ENCODE measurements at regions not wholly inside any gene's neighbourhood (a gene's known extent, or its start where the extent isn't known, plus 50 kb on each side); places are given as distances from the start of the nearest gene placed in this dataset.

GRCh38 chr18:78697446-78697845, 282.2 kb upstream of the SALL3 start:
- H3K36me3 ChIP-seq: no peaks in the 10 kb centered on the region
- WGBS, 4 donors: 85 to 91% (median 87%) methylated on average over 10 of the region's 10 CpGs
- H3K27ac ChIP-seq: no peak overlapping the region
- TF ChIP-seq POLR2A (IDR thresholded peaks at IDR 0.05): no peak
- TF ChIP-seq CTCF (IDR thresholded peaks at IDR 0.05): no peak
- H3K27me3 ChIP-seq: peaks cover 0 to 22% (median 0%) of the 10 kb centered on the region in 9 donors
- intact Hi-C loops (cut with DNase I): no loop called here
- DNase-seq (no peak), ATAC-seq (no peak)
- no peaks in the 10 kb centered on the region for H3K4me1 ChIP-seq
- no peak overlapping the region for H3K4me3 ChIP-seq
- no peaks in the 10 kb centered on the region for H3K9me3 ChIP-seq

GRCh38 chr18:78698914-78699313, 280.7 kb upstream of the SALL3 start:
- WGBS, 4 donors: 81 to 85% (median 83%) methylated on average over 5 of the region's 5 CpGs
- Histone ChIP-seq H3K9me3 (no peaks in the 10 kb centered on the region), H3K4me3 (no peak overlapping the region), H3K36me3 (no peaks in the 10 kb centered on the region), H3K4me1 (no peaks in the 10 kb centered on the region), H3K27me3 (peaks cover 0 to 18% (median 0%) of the 10 kb centered on the region in 9 donors), H3K27ac (no peak overlapping the region)
- DNase-seq (no peak), ATAC-seq (no peak)
- TF ChIP-seq POLR2A (IDR thresholded peaks at IDR 0.05): no peak
- no peak for TF ChIP-seq CTCF (IDR thresholded peaks at IDR 0.05)
- intact Hi-C loops (cut with DNase I): no loop called here

- intact Hi-C loops (cut with DNase I): no loop called here
- DNase-seq (no peak), ATAC-seq (no peak)
- Histone ChIP-seq H3K4me1 (no peaks in the 10 kb centered on the region), H3K9me3 (no peaks in the 10 kb centered on the region), H3K27me3 (peaks cover 0 to 14% (median 0%) of the 10 kb centered on the region in 9 donors), H3K27ac (no peak overlapping the region), H3K36me3 (no peaks in the 10 kb centered on the region), H3K4me3 (no peak overlapping the region)
- WGBS, 4 donors: 86 to 91% (median 88%) methylated on average over 11 to 12 of the region's 12 CpGs
- TF ChIP-seq POLR2A (IDR thresholded peaks at IDR 0.05) (no peak), CTCF (IDR thresholded peaks at IDR 0.05) (no peak)
Measured at GRCh38 chr18:78699499-78699898, 280.1 kb upstream of the SALL3 start.

- no peaks in the 10 kb centered on the region for H3K9me3 ChIP-seq
- H3K4me3 ChIP-seq: no peak overlapping the region
- intact Hi-C loops (cut with DNase I): no loop called here
- no peak overlapping the region for H3K27ac ChIP-seq
- 60 to 70% (median 64%) methylated on average over 13 of the region's 13 CpGs for WGBS, 4 donors
- TF ChIP-seq POLR2A (IDR thresholded peaks at IDR 0.05): no peak
- no peak for TF ChIP-seq CTCF (IDR thresholded peaks at IDR 0.05)
- ATAC-seq (no peak), DNase-seq (no peak)
- no peaks in the 10 kb centered on the region for H3K36me3 ChIP-seq
- H3K27me3 ChIP-seq: peaks cover 0 to 18% (median 0%) of the 10 kb centered on the region in 9 donors
- H3K4me1 ChIP-seq: no peaks in the 10 kb centered on the region
Measured at GRCh38 chr18:78701771-78702396, 277.7 kb upstream of the SALL3 start.

All from heart left ventricle (tissue), 16 donors.